ENCODE measurements at regions not wholly inside any gene's neighbourhood (a gene's known extent, or its start where the extent isn't known, plus 50 kb on each side); places are given as distances from the start of the nearest gene placed in this dataset.

DNA sequence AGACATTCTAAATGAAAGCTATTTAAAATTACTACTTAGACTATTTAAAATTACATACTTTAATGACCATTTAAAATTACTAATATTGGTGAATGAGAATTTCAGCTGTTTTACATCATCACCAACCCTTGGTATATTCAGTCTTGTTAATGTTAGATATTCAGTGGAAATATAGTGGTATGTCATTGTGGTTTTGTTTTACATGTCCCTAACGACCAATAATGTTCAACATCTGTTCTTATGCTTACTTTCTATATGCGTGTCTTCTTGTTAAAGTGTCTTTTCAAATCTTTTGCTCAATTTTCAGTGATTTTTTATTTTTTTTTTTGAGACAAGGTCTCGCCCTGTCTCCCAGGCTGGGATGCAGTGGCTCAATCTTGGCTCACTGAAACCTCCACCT is 279.3 kb upstream of the TARS1 start:
- ChIA-PET CTCF (ENCODE audit: low intra/inter-chr PET ratio, low total read pairs) (no interaction called here), POLR2A (no interaction called here)
- no peaks in the 10 kb centered on the region for H3K9me3 ChIP-seq (ENCODE audit: low read length)
- no peaks in the 10 kb centered on the region for H3K27me3 ChIP-seq (ENCODE audit: control insufficient read depth in 1 of 2, insufficient read depth in 2 of 2, low read length in 2 of 2)
- no peak overlapping the region for H2AFZ ChIP-seq (ENCODE audit: low read length)
- no peaks in the 10 kb centered on the region for H3K36me3 ChIP-seq (replicated peaks in 1 of 2; ENCODE audit: control insufficient read depth in 1 of 2, insufficient read depth in 2 of 2, low read length in 2 of 2)
- no peaks in the 10 kb centered on the region for H3K79me2 ChIP-seq (ENCODE audit: insufficient read depth, low read length)
- no peak for FAIRE-seq
- H3K4me2 ChIP-seq (ENCODE audit: low read depth, low read length): no peak overlapping the region
- BruUV-seq (replicated peaks): no TSS peak
- no peak overlapping the region for H3K9ac ChIP-seq (ENCODE audit: insufficient read depth, low read depth, low read length)
- intact Hi-C loops (cut with micrococcal nuclease; ENCODE audit: unreplicated experiment) (no loop called here), in situ Hi-C loops (cut with HindIII; ENCODE audit: extremely low pct_ligation_motif_present, low pct_unique_long_range_greater_than_20kb) (no loop called here)
- no peak for DNase-seq (ENCODE audit: low spot score)
- H3K27ac ChIP-seq (ENCODE audit: extremely low read length, insufficient read depth, low read length): no peak overlapping the region
- H4K20me1 ChIP-seq (ENCODE audit: insufficient read depth, low read length): no peaks in the 10 kb centered on the region
- 6% methylated on average over 3 of the region's 3 CpGs for WGBS (ENCODE audit: low lambda C conversion rate)
- H3K4me3 ChIP-seq (replicated peaks in 1 of 3; ENCODE audit: insufficient read depth in 1 of 3, low read depth in 2 of 3, low read length in 3 of 3): no peak overlapping the region
- H3K4me1 ChIP-seq (ENCODE audit: insufficient read depth, low read length): no peaks in the 10 kb centered on the region
- no peak for ATAC-seq
- TF ChIP-seq ZNF597 (CRISPR knock-in tag; IDR thresholded peaks at IDR 0.05) (no peak), ZFP37 (CRISPR knock-in tag; IDR thresholded peaks at IDR 0.05; ENCODE audit: borderline replicate concordance) (no peak), ZNF33A (CRISPR knock-in tag; IDR thresholded peaks at IDR 0.05; ENCODE audit: borderline replicate concordance) (no peak), SMAD3 (CRISPR knock-in tag; IDR thresholded peaks at IDR 0.05) (no peak), TOE1 (CRISPR knock-in tag; IDR thresholded peaks at IDR 0.05) (no peak), ZNF34 (CRISPR knock-in tag; IDR thresholded peaks at IDR 0.05; ENCODE audit: borderline replicate concordance) (no peak), SP1 (IDR thresholded peaks at IDR 0.05) (no peak), SP1 (CRISPR knock-in tag; IDR thresholded peaks at IDR 0.05) (no peak), ETV6 (CRISPR knock-in tag; conservative IDR thresholded peaks at IDR 0.05) (no peak), ZNF362 (CRISPR knock-in tag; IDR thresholded peaks at IDR 0.05; ENCODE audit: borderline replicate concordance) (no peak)
- TF ChIP-seq, protein P1, sequence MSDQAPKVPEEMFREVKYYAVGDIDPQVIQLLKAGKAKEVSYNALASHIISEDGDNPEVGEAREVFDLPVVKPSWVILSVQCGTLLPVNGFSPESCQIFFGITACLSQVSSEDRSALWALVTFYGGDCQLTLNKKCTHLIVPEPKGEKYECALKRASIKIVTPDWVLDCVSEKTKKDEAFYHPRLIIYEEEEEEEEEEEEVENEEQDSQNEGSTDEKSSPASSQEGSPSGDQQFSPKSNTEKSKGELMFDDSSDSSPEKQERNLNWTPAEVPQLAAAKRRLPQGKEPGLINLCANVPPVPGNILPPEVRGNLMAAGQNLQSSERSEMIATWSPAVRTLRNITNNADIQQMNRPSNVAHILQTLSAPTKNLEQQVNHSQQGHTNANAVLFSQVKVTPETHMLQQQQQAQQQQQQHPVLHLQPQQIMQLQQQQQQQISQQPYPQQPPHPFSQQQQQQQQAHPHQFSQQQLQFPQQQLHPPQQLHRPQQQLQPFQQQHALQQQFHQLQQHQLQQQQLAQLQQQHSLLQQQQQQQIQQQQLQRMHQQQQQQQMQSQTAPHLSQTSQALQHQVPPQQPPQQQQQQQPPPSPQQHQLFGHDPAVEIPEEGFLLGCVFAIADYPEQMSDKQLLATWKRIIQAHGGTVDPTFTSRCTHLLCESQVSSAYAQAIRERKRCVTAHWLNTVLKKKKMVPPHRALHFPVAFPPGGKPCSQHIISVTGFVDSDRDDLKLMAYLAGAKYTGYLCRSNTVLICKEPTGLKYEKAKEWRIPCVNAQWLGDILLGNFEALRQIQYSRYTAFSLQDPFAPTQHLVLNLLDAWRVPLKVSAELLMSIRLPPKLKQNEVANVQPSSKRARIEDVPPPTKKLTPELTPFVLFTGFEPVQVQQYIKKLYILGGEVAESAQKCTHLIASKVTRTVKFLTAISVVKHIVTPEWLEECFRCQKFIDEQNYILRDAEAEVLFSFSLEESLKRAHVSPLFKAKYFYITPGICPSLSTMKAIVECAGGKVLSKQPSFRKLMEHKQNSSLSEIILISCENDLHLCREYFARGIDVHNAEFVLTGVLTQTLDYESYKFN (CRISPR knock-in tag; conservative IDR thresholded peaks at IDR 0.05): no peak
- TF ChIP-seq, protein P2, sequence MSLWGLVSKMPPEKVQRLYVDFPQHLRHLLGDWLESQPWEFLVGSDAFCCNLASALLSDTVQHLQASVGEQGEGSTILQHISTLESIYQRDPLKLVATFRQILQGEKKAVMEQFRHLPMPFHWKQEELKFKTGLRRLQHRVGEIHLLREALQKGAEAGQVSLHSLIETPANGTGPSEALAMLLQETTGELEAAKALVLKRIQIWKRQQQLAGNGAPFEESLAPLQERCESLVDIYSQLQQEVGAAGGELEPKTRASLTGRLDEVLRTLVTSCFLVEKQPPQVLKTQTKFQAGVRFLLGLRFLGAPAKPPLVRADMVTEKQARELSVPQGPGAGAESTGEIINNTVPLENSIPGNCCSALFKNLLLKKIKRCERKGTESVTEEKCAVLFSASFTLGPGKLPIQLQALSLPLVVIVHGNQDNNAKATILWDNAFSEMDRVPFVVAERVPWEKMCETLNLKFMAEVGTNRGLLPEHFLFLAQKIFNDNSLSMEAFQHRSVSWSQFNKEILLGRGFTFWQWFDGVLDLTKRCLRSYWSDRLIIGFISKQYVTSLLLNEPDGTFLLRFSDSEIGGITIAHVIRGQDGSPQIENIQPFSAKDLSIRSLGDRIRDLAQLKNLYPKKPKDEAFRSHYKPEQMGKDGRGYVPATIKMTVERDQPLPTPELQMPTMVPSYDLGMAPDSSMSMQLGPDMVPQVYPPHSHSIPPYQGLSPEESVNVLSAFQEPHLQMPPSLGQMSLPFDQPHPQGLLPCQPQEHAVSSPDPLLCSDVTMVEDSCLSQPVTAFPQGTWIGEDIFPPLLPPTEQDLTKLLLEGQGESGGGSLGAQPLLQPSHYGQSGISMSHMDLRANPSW (CRISPR knock-in tag; IDR thresholded peaks at IDR 0.05; ENCODE audit: borderline replicate concordance): no peak
